ENCODE measurements at regions not wholly inside any gene's neighbourhood (a gene's known extent, or its start where the extent isn't known, plus 50 kb on each side); places are given as distances from the start of the nearest gene placed in this dataset.
A peak's percentile ranks its signal among the peaks of the same experiment; 100 is the strongest.

- Mint-ChIP-seq H3K4me3 (no peak overlapping the region), H3K9me3 (no peaks in the 10 kb centered on the region), H3K36me3 (no peaks in the 10 kb centered on the region), H3K4me1 (peaks cover 0 to 6% of the 10 kb centered on the region in 2 donors), H3K27ac (no peak overlapping the region), H3K27me3 (peaks cover 12 to 18% of the 10 kb centered on the region in 2 donors)
- DNase-seq: no peak
- no peak for ATAC-seq (replicated peaks)
Measured at GRCh38 chr12:75935539-75936242, 95.9 kb downstream of the PHLDA1 start.

GRCh38 chr12:75933101-75933500 lies 98.5 kb downstream of the PHLDA1 start:
- no peak for DNase-seq
- Mint-ChIP-seq H3K36me3 (no peaks in the 10 kb centered on the region), H3K9me3 (no peaks in the 10 kb centered on the region), H3K27ac (no peak overlapping the region), H3K27me3 (peaks cover 32 to 44% of the 10 kb centered on the region in 2 donors), H3K4me3 (no peak overlapping the region), H3K4me1 (peaks cover 0 to 6% of the 10 kb centered on the region in 2 donors)
- ATAC-seq (replicated peaks): no peak

- ATAC-seq (replicated peaks) (no peak), DNase-seq (no peak)
- peaks cover 38 to 53% of the 10 kb centered on the region in 2 donors for H3K27me3 Mint-ChIP-seq
- no peak overlapping the region for H3K4me3 Mint-ChIP-seq
- no peaks in the 10 kb centered on the region for H3K9me3 Mint-ChIP-seq
- H3K4me1 Mint-ChIP-seq: peaks cover 0 to 6% of the 10 kb centered on the region in 2 donors
- no peaks in the 10 kb centered on the region for H3K36me3 Mint-ChIP-seq
- H3K27ac Mint-ChIP-seq: no peak overlapping the region
Measured at GRCh38 chr12:75932241-75932640, 99.3 kb downstream of the PHLDA1 start.

GRCh38 chr12:75923964-75924666 lies 107.5 kb downstream of the PHLDA1 start:
- DNase-seq (no peak), ATAC-seq (replicated peaks) (peak; percentile 51 to 76)
- H3K27ac Mint-ChIP-seq: no peak overlapping the region
- H3K36me3 Mint-ChIP-seq: peaks cover 6% of the 10 kb centered on the region in 2 donors
- H3K4me3 Mint-ChIP-seq: no peak overlapping the region
- H3K4me1 Mint-ChIP-seq: peaks cover 0 to 1% of the 10 kb centered on the region in 2 donors
- peaks cover 9 to 11% of the 10 kb centered on the region in 2 donors for H3K9me3 Mint-ChIP-seq
- peaks cover 18 to 31% of the 10 kb centered on the region in 2 donors for H3K27me3 Mint-ChIP-seq

- Mint-ChIP-seq H3K27me3 (peaks cover 8 to 21% of the 10 kb centered on the region in 2 donors), H3K36me3 (peaks cover 6% of the 10 kb centered on the region in 2 donors), H3K4me3 (no peak overlapping the region), H3K4me1 (peaks cover 0 to 1% of the 10 kb centered on the region in 2 donors), H3K27ac (no peak overlapping the region), H3K9me3 (peaks cover 9 to 11% of the 10 kb centered on the region in 2 donors)
- ATAC-seq (replicated peaks) (no peak), DNase-seq (no peak)
Measured at GRCh38 chr12:75922944-75923642, 108.5 kb downstream of the PHLDA1 start.

GRCh38 chr12:75921622-75922289 lies 109.8 kb downstream of the PHLDA1 start:
- H3K27ac Mint-ChIP-seq: no peak overlapping the region

GRCh38 chr12:75917715-75918114 lies 113.9 kb downstream of the PHLDA1 start:
- no peaks in the 10 kb centered on the region for H3K9me3 Mint-ChIP-seq
- no peak overlapping the region for H3K27ac Mint-ChIP-seq
- no peak overlapping the region for H3K4me3 Mint-ChIP-seq
- no peaks in the 10 kb centered on the region for H3K36me3 Mint-ChIP-seq
- H3K4me1 Mint-ChIP-seq: peaks cover 13 to 19% of the 10 kb centered on the region in 2 donors
- H3K27me3 Mint-ChIP-seq: no peaks in the 10 kb centered on the region
- ATAC-seq (replicated peaks) (peak in 1 of 2 donors; percentile 51), DNase-seq (no peak)

More at GRCh38 chr12:75921622-75922289, 109.8 kb downstream of the PHLDA1 start:
- no peak for DNase-seq
- Mint-ChIP-seq H3K27me3 (peaks cover 0 to 7% of the 10 kb centered on the region in 2 donors), H3K9me3 (peaks cover 9 to 11% of the 10 kb centered on the region in 2 donors), H3K36me3 (peaks cover 6% of the 10 kb centered on the region in 2 donors), H3K4me3 (no peak overlapping the region), H3K4me1 (peaks cover 7 to 9% of the 10 kb centered on the region in 2 donors)
- ATAC-seq (replicated peaks): no peak

- ATAC-seq (replicated peaks): peak; percentile 84
- H3K27ac Mint-ChIP-seq: no peak overlapping the region
- peaks cover 13 to 19% of the 10 kb centered on the region in 2 donors for H3K4me1 Mint-ChIP-seq
- H3K36me3 Mint-ChIP-seq: no peaks in the 10 kb centered on the region
- H3K4me3 Mint-ChIP-seq: peak overlapping the region; percentile 11 to 29
- H3K9me3 Mint-ChIP-seq: no peaks in the 10 kb centered on the region
- no peaks in the 10 kb centered on the region for H3K27me3 Mint-ChIP-seq
- no peak for DNase-seq
Measured at GRCh38 chr12:75917083-75917482, 114.5 kb downstream of the PHLDA1 start.

GRCh38 chr12:75913502-75914351 lies 117.8 kb downstream of the PHLDA1 start:
- Mint-ChIP-seq H3K27me3 (peaks cover 2 to 3% of the 10 kb centered on the region in 2 donors), H3K27ac (no peak overlapping the region), H3K4me1 (peaks cover 13 to 19% of the 10 kb centered on the region in 2 donors), H3K36me3 (no peaks in the 10 kb centered on the region), H3K9me3 (no peaks in the 10 kb centered on the region), H3K4me3 (no peak overlapping the region)
- ATAC-seq (replicated peaks) (peak; percentile 42 to 50), DNase-seq (no peak)

GRCh38 chr12:75909714-75910656 lies 121.6 kb downstream of the PHLDA1 start:
- no peak for DNase-seq
- no peak overlapping the region for H3K4me3 Mint-ChIP-seq
- no peaks in the 10 kb centered on the region for H3K36me3 Mint-ChIP-seq
- no peaks in the 10 kb centered on the region for H3K9me3 Mint-ChIP-seq
- H3K27ac Mint-ChIP-seq: no peak overlapping the region
- H3K4me1 Mint-ChIP-seq: peaks cover 2 to 7% of the 10 kb centered on the region in 2 donors
- peaks cover 11 to 20% of the 10 kb centered on the region in 2 donors for H3K27me3 Mint-ChIP-seq
- peak; percentile 39 to 48 for ATAC-seq (replicated peaks)

GRCh38 chr12:75908961-75909605 lies 122.5 kb downstream of the PHLDA1 start:
- DNase-seq (no peak), ATAC-seq (replicated peaks) (no peak)
- Mint-ChIP-seq H3K36me3 (no peaks in the 10 kb centered on the region), H3K9me3 (no peaks in the 10 kb centered on the region), H3K4me1 (peaks cover 2 to 7% of the 10 kb centered on the region in 2 donors), H3K4me3 (no peak overlapping the region), H3K27ac (no peak overlapping the region), H3K27me3 (peaks cover 11 to 20% of the 10 kb centered on the region in 2 donors)

GRCh38 chr12:75905922-75906321 lies 125.7 kb downstream of the PHLDA1 start:
- H3K36me3 Mint-ChIP-seq: no peaks in the 10 kb centered on the region
- no peak overlapping the region for H3K27ac Mint-ChIP-seq
- no peaks in the 10 kb centered on the region for H3K9me3 Mint-ChIP-seq
- peaks cover 14 to 26% of the 10 kb centered on the region in 2 donors for H3K27me3 Mint-ChIP-seq
- H3K4me3 Mint-ChIP-seq: no peak overlapping the region
- DNase-seq (no peak), ATAC-seq (replicated peaks) (no peak)
- no peaks in the 10 kb centered on the region for H3K4me1 Mint-ChIP-seq

Data from stimulated activated naive B cell treated with anti-CD40 and anti-IgM and Interleukin-4, amounts not matched to agents 10 μg/mL and 1 μg/mL and 100 μg/mL, for 72 hours (primary cell).